ENCODE measurements at regions not wholly inside any gene's neighbourhood (a gene's known extent, or its start where the extent isn't known, plus 50 kb on each side); places are given as distances from the start of the nearest gene placed in this dataset.

DNA sequence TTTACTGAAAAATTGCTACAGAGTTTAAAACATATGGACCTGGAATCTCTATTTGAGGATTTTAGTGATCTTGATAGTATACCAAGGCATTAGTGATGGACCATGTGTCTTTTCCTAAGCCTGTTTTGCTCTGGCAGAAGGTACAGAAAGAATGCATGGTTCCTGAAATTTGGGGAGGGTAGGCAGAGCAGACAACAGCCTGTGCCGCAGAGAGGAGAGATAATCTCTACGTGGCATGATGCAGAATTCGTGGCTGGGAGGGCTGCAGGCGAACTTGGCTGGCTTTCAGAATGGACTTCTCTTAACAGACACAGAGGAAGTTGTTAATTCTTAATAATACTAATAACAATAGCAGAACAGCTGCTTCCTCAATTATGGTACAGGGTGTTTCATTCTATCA is 137.5 kb upstream of the FOXB1 start:
- ChIA-PET POLR2A (no interaction called here), CTCF (no interaction called here)
- H3K4me3 ChIP-seq (ENCODE audit: low read depth, low read length), result no peak overlapping the region
- TF ChIP-seq CTCF (IDR thresholded peaks at IDR 0.05; ENCODE audit: insufficient read depth, low read length, missing control alignments), result no peak
- DNase-seq (ENCODE audit: low read depth, low spot score), result no peak

DNA sequence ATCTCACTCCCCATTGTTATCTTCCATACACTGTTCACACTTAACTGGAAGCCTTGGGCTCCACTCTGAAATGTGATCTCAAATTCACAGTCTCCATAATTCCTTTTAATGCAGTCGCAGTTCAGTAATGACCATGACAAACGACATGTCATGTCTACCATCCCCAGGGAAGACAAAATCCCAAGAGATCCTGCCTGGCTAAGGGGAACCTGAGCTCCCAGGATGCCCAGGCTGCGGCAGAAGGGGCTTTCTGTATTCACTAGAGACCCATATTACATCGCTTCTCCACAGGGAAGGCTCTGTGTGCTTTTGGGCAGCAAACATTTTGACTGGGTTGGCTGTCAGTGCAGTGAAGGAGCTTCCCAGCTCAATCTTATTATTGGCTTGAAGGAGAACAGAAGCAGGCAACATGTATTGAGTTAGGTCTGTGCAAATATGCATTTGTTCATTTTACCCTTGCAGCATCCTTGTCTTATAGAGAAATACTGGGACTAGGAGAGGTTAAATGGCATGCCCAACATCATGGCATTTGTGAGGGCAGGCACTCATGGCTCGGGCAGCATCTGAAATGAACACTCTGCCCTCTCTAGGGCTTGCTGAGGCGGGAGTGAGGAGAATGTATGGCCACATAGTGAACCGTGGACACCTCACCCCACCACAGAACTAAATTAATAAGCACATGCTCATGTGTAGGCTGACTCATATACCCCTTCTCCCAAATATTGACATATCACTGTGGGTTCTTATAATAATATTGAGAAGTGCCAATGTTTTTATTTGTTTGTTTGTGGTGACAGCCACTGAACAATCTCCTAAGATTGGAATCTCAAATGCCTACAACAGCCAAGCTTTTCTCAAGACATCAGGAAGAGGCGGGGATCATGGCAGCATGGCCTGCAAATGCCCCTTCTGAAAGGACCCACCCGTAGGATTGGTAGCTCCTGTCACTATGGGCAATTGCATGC is 141.6 kb upstream of the FOXB1 start:
- CTCF ChIA-PET, result no interaction called here
- no peak for DNase-seq (ENCODE audit: low read depth, low spot score)
- H3K4me3 ChIP-seq (ENCODE audit: low read depth, low read length), result no peak overlapping the region
- no peak for TF ChIP-seq CTCF (IDR thresholded peaks at IDR 0.05; ENCODE audit: insufficient read depth, low read length, missing control alignments)
- POLR2A ChIA-PET, result no interaction called here

- TF ChIP-seq CTCF (IDR thresholded peaks at IDR 0.05; ENCODE audit: insufficient read depth, low read length, missing control alignments), result no peak
- no peak for DNase-seq (ENCODE audit: low read depth, low spot score)
- H3K4me3 ChIP-seq (ENCODE audit: low read depth, low read length), result no peak overlapping the region
- ChIA-PET POLR2A (no interaction called here), CTCF (interaction anchor here (1.3 kb wide), 1 partner anchor 8 kb away, joined by 3 read pairs; no protein-coding TSS in a partner anchor)
These were observed 156.1 kb upstream of the FOXB1 start for GRCh38 chr15:59847968-59848367.

DNA sequence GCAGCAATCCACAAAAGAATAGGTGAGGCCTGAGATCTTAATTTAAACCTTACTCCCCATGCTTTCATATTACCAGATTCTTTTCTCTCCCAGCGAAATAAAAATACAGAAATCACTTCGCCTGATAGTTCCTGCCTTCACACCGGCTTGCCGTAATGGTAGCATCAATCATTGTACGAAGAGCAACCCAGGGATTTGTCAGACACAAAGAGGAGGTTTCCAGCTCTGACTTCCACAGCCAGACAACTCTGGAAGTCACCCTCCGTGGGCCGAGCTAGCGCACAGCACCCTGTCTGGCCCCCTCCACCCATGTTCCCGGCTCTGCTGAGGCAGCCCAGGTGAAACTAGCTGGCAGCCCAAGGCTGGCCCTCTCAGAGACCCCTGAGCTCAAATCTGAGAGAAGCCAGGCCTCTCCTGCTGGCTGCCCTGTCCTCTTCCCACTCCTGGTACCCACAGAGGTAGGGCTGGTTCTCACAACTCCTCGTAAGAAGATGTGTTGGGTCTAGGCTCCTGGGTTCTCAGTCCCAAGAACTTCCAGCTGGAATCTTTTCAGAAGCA is 156.9 kb upstream of the BNIP2 start:
- no peak for TF ChIP-seq CTCF (IDR thresholded peaks at IDR 0.05; ENCODE audit: insufficient read depth, low read length, missing control alignments)
- CTCF ChIA-PET, result no interaction called here
- POLR2A ChIA-PET, result no interaction called here
- DNase-seq (ENCODE audit: low read depth, low spot score), result no peak
- H3K4me3 ChIP-seq (ENCODE audit: low read depth, low read length), result no peak overlapping the region

DNA sequence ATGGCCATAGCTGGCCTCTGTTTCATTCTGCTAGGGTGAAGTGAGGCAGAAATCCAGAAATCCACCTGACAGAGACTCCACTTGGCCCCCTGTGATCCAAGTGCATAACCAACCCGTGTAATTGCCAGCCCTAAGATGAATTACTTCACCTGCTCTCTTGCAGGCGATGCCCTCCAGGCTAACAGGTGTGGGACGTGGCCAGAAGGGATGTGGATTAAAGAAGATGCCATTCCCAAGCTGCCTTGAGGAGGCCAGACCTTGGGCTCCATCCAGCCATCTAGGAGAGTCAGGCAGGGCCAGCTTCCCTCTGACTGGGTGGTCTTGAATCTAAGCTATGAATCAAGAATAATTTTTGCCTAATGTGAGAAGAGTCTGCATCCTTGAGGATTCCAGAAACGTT is 154.5 kb upstream of the BNIP2 start:
- H3K4me3 ChIP-seq (ENCODE audit: low read depth, low read length), result no peak overlapping the region
- no peak for TF ChIP-seq CTCF (IDR thresholded peaks at IDR 0.05; ENCODE audit: insufficient read depth, low read length, missing control alignments)
- no peak for DNase-seq (ENCODE audit: low read depth, low spot score)
- CTCF ChIA-PET, result no interaction called here
- POLR2A ChIA-PET, result no interaction called here

DNA sequence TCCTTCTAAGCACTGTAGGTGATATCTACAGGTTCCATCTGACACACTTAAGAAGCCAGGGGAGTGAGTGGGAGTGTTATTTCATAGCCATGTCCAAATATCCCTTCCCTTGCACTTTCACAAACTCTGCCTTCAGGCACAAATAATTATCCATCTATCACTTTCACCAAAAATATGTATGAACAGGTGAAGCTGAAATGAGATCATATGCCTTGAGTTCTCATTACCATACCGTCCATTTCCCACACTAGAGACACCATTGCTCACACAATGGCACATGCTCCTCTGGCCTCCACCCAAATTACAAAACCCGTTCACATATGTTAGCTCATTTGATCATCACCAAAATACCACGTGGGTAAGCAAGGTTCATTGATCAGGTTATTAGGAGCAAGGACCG is 151.9 kb upstream of the BNIP2 start:
- ChIA-PET CTCF (no interaction called here), POLR2A (no interaction called here)
- no peak for DNase-seq (ENCODE audit: low read depth, low spot score)
- no peak for TF ChIP-seq CTCF (IDR thresholded peaks at IDR 0.05; ENCODE audit: insufficient read depth, low read length, missing control alignments)
- no peak overlapping the region for H3K4me3 ChIP-seq (ENCODE audit: low read depth, low read length)
